ENCODE measurements at regions not wholly inside any gene's neighbourhood (a gene's known extent, or its start where the extent isn't known, plus 50 kb on each side); places are given as distances from the start of the nearest gene placed in this dataset.
"Not testable (repeated sequence)": the region's sequence is repeated elsewhere in the genome, so short reads cannot be mapped to it uniquely, and the experiment has no call there.

DNA sequence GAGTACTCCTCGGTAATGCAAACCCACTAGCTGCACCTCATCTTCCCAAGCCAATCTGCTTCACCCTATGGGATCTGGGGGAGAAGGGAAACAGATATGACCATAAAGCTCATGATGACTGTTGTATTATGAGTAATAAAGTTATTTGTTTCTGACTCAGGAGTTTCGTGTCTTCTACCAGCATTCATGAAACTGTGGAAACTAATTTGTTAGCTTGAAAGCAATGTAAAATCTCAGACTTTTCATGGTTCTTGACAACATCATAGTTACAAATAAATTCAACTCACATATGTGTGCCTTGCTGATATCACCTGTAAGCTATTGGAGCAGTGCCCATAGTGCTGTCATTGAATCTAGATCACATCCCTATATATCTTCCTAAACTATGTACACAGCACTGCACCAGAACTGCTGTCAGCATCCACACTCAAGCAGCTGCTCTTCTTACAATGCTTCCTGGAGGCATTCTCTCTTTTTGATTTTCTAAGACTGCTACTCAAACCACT is 135.6 kb upstream of the KYNU start:
- ChIA-PET CTCF (no interaction called here), POLR2A (no interaction called here)
- TF ChIP-seq FOXM1 (IDR thresholded peaks at IDR 0.05; ENCODE audit: borderline replicate concordance), result no peak
- TF ChIP-seq FOXK2 (IDR thresholded peaks at IDR 0.05), result no peak
- no peak for TF ChIP-seq NFRKB (IDR thresholded peaks at IDR 0.05)
- no peak for TF ChIP-seq HDGF (IDR thresholded peaks at IDR 0.05; ENCODE audit: borderline replicate concordance)
- no peak for TF ChIP-seq LEF1 (IDR thresholded peaks at IDR 0.05; ENCODE audit: borderline replicate concordance)
- TF ChIP-seq ARNT (IDR thresholded peaks at IDR 0.05), result no peak
- TF ChIP-seq ZNF384 (IDR thresholded peaks at IDR 0.05), result no peak
- TF ChIP-seq FOXA1 (IDR thresholded peaks at IDR 0.05), result no peak
- TF ChIP-seq L3MBTL2 (conservative IDR thresholded peaks at IDR 0.05), result no peak
- DNase-seq (ENCODE audit: extremely low spot score), result no peak

DNA sequence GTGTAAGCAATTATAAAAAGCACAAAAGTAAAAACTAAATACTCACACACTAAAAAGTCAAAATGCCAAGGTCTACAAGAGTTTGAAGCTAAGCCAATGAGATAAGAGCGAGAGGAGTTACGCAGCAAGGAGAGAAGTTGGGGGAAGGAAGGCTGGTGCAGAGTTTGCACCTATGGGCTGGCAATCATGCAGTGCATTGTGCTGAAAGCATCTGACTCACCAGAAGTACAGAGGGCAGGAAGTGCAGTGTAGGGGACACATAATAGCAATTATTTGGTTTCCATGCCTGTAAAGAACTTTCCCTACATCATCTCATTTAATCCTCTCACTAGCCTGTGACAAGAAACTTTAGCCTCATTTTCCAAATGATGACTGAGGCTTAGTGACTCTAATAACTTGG is 142.7 kb upstream of the KYNU start:
- no peak for DNase-seq (ENCODE audit: extremely low spot score)
- TF ChIP-seq TARDBP (IDR thresholded peaks at IDR 0.05), result no peak
- TF ChIP-seq FOXK2 (IDR thresholded peaks at IDR 0.05), result no peak
- TF ChIP-seq CTBP1 (IDR thresholded peaks at IDR 0.05; ENCODE audit: borderline replicate concordance), result no peak
- ChIA-PET CTCF (no interaction called here), POLR2A (no interaction called here)

DNA sequence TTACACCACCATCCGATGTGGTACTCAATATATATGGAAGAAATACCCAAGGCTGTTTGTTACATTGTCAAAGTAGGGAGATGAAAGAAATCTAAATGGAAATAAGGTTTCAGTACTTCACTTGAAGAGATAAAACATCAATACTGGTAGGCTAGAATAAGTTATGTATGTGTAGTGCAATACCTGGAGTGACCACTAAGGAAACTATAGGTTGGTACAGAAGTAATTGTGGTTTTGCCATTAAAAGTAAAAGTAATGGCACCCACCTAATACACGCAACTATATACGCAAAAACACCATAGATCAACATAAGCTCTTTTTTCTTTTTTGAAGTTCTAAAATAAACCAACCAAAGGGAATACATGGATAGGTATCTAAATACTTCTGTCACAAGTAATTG is 143.2 kb upstream of the KYNU start:
- DNase-seq (ENCODE audit: extremely low spot score), result no peak
- ChIA-PET CTCF (no interaction called here), POLR2A (no interaction called here)
- TF ChIP-seq SUZ12 (IDR thresholded peaks at IDR 0.05) (no peak), NFRKB (IDR thresholded peaks at IDR 0.05) (no peak)

DNA sequence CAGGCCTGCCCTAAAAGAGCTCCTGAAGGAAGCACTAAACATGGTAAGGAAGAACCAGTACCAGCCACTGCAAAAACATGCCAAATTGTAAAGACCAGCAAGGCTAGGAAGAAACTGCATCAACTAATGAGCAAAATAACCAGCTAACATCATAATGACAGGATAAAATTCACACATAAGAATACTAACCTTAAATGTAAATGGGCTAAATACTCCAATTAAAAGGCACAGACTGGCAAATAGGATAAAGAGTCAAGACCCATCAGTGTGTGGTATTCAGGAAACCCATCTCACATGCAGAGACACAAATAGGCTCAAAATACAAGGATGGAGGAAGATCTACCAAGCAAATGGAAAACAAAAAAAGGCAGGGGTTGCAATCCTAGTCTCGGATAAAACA is 147.7 kb upstream of the KYNU start:
- CTCF ChIA-PET; POLR2A ChIA-PET; DNase-seq (ENCODE audit: extremely low spot score): not testable (repeated sequence)

DNA sequence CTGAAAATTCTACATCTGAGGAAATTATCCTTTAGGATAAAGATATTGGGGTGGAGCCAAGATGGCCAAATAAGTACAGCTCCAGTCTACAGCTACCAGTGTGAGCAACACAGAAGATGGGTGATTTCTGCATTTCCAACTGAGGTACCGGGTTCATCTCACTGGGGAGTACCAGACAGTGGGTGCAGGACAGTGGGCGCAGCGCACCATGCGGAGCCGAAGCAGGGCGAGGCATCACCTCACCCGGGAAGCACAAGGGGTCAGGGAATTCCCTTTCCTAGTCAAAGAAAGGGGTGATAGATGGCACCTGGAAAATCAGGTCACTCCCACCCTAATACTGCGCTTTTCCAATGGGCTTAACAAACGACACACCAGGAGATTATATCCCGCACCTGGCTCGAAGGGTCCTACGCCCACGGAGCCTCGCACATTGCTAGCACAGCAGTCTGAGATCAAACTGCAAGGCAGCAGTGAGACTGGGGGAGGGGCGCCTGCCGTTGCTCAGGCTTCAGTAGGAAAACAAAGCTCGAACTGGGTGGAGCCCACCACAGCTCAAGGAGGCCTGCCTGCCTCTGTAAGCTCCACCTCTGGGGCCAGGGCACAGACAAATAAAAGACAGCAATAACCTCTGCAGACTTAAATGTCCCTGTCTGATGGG is 149.5 kb upstream of the KYNU start:
- DNase-seq (ENCODE audit: extremely low spot score); CTCF ChIA-PET; POLR2A ChIA-PET: not testable (repeated sequence)

DNA sequence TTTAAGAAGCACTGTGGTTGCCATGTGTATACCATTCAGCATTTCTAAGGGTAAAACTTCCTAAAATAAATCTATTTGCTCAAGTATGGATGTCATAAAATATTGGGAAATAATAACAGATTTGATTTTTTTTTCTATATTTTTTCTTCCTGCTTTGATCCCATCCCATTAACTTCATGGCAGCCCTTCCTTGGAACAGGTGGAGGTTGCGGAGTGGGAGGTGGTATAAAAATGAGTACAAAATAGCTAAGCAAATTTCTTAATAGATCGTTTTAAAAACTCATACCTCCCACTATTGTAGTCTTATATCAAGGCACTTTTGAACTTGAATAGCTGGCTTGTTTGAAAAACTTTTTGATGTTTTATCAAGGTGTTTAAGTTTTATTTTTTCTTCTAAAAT is 152.1 kb upstream of the KYNU start:
- no peak for DNase-seq (ENCODE audit: extremely low spot score)
- CTCF ChIA-PET, result no interaction called here
- POLR2A ChIA-PET, result no interaction called here
- TF ChIP-seq SUZ12 (IDR thresholded peaks at IDR 0.05) (no peak), L3MBTL2 (conservative IDR thresholded peaks at IDR 0.05) (no peak), TARDBP (IDR thresholded peaks at IDR 0.05) (no peak), ARNT (IDR thresholded peaks at IDR 0.05) (no peak), NFRKB (IDR thresholded peaks at IDR 0.05) (no peak), FOXM1 (IDR thresholded peaks at IDR 0.05; ENCODE audit: borderline replicate concordance) (no peak), SP1 (IDR thresholded peaks at IDR 0.05) (no peak), LEF1 (IDR thresholded peaks at IDR 0.05; ENCODE audit: borderline replicate concordance) (no peak), BHLHE40 (IDR thresholded peaks at IDR 0.05; ENCODE audit: borderline replicate concordance) (no peak), HDGF (IDR thresholded peaks at IDR 0.05; ENCODE audit: borderline replicate concordance) (no peak), FOXK2 (IDR thresholded peaks at IDR 0.05) (no peak), ELF4 (IDR thresholded peaks at IDR 0.05) (no peak), FOXA1 (IDR thresholded peaks at IDR 0.05) (no peak), ZNF384 (IDR thresholded peaks at IDR 0.05) (no peak), CTBP1 (IDR thresholded peaks at IDR 0.05; ENCODE audit: borderline replicate concordance) (no peak)
- TF ChIP-seq, protein P1, sequence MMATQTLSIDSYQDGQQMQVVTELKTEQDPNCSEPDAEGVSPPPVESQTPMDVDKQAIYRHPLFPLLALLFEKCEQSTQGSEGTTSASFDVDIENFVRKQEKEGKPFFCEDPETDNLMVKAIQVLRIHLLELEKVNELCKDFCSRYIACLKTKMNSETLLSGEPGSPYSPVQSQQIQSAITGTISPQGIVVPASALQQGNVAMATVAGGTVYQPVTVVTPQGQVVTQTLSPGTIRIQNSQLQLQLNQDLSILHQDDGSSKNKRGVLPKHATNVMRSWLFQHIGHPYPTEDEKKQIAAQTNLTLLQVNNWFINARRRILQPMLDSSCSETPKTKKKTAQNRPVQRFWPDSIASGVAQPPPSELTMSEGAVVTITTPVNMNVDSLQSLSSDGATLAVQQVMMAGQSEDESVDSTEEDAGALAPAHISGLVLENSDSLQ (IDR thresholded peaks at IDR 0.05), result no peak

DNA sequence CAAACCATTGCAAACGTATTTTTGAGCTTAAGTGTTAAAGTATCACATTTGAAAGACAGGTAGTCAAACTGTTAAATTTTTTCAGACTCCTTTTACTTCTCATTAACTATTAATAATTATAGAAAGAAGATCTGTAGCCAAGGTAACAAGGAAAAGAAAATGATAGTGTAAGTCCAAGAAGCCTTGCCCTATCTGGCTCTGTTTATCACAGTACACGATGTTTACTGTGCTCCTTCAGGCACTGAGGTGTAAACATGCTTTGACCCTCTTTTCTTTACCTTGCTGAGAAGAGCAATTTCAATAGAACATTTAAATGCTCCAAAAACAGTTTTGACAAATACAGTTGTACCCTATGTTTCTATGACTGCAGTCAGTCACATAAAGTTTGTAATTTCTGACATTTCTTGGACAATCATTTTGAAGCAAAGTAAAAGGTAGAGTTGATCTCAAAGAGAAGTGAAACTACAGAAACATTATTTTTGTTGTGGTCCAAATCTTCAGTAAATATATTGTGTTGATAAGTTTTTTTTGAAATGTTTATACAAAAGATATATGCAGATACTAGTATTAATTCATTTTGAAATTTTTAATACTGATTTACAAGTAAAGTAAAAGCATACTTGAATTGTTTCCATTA is 152.6 kb upstream of the KYNU start:
- no peak for TF ChIP-seq L3MBTL2 (conservative IDR thresholded peaks at IDR 0.05)
- no peak for TF ChIP-seq SUZ12 (IDR thresholded peaks at IDR 0.05)
- CTCF ChIA-PET, result no interaction called here
- POLR2A ChIA-PET, result no interaction called here
- no peak for DNase-seq (ENCODE audit: extremely low spot score)

DNA sequence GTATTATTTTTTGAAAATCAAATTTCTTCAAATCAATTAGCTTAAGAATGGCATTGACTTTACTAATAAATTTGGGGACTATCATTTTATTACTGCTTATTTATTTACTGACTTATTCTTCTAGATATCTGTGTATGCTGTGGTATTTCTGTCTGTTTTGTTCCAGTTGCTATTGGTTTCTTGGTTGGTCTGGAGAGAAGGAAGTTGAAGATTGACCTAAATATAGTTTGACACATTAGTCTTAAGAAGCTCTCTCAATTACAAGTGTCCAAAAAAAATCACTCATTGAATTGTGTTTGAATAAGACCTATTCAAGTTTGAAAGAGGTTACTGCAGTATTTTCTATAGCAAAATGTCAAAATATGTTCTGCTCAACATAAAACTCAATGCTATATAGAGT is 153.3 kb upstream of the KYNU start:
- CTCF ChIA-PET, result no interaction called here
- no peak for DNase-seq (ENCODE audit: extremely low spot score)
- TF ChIP-seq SUZ12 (IDR thresholded peaks at IDR 0.05) (no peak), NFRKB (IDR thresholded peaks at IDR 0.05) (no peak), FOXM1 (IDR thresholded peaks at IDR 0.05; ENCODE audit: borderline replicate concordance) (no peak), CTBP1 (IDR thresholded peaks at IDR 0.05; ENCODE audit: borderline replicate concordance) (no peak), L3MBTL2 (conservative IDR thresholded peaks at IDR 0.05) (no peak), BHLHE40 (IDR thresholded peaks at IDR 0.05; ENCODE audit: borderline replicate concordance) (no peak), ELF4 (IDR thresholded peaks at IDR 0.05) (no peak), ARNT (IDR thresholded peaks at IDR 0.05) (no peak), FOXA1 (IDR thresholded peaks at IDR 0.05) (no peak), SP1 (IDR thresholded peaks at IDR 0.05) (no peak)
- TF ChIP-seq, protein P1 (IDR thresholded peaks at IDR 0.05), result no peak
- POLR2A ChIA-PET, result no interaction called here
